Cardiac septum (tissue), 1 donor: ENCODE measurements at regions not wholly inside any gene's neighbourhood (a gene's known extent, or its start where the extent isn't known, plus 50 kb on each side); places are given as distances from the start of the nearest gene placed in this dataset.

ENCODE experiments used
- DNase-seq: peaks from one replicate; pipeline ENCODE4 v3.0.0-alpha.2; 2020; ENCODE audit warnings: low spot score
- intact Hi-C: fragments of 100-400 bp; cut with DNase I; formaldehyde crosslinking; loops from one replicate; pipeline ENCODE4 v1.14.0; 2022
- donor health status: DM: no; HTN: no; CAD: no.

DNA sequence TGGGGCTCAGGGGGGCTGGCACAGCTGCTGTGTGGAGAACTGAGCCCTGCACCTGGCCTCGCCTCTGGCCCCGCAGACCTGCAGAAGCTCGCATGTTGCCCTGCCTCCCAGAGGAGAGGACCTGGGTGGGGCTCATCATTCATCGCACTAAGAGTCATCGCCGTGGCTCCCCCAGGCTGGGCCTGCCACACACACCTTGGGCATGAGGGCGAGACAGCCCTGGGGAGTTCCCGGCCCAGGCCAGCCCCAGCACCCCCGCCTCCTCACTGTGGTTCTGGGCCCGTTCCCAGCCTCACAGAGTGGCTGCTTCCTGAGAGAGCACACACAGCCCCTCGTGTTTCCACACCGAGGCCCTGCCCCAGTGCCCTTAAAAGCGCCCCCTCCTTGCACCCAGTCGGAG is 694.6 kb downstream of the TBC1D22A start:
- no peak for DNase-seq
- intact Hi-C loops = no loop called here

GRCh38 chr22:47456031-47456430 is 693.6 kb downstream of the TBC1D22A start:
- intact Hi-C loops = no loop called here

GRCh38 chr22:47453049-47453448 is 690.6 kb downstream of the TBC1D22A start:
- intact Hi-C loops = no loop called here
- no peak for DNase-seq

More at GRCh38 chr22:47456031-47456430, 693.6 kb downstream of the TBC1D22A start:
- DNase-seq = no peak

GRCh38 chr22:47452184-47452583 is 689.7 kb downstream of the TBC1D22A start:
- DNase-seq = no peak
- intact Hi-C loops = no loop called here

DNA sequence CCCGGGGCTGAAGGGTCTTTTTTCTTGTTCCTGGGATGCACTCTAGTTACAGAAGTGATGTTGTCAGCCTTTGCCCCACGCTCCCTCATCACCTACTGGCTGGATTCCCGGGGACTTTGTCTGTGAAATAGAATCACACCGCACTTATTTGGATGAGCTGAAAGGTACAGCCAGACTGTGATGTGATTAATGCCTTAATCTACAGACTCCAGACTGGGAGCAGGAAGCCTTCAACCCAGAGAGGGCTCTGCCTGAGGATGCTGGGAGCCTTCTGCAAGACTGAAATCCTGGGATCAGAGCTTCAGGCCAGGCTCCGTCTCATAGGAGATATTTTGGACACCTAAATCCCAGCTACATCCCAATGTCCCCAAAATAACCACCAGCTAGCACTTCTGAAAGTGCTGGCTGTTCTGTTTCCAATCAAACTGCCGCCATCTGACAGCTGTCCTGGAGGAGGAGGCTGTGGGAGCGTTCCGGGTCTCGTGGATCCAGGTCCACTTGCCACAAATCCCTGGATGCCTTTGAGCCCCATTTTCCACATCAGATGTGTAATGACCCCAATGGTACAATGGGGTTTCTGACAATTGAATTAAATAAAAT is 688.5 kb downstream of the TBC1D22A start:
- intact Hi-C loops = no loop called here
- no peak for DNase-seq

GRCh38 chr22:47449508-47450270 is 687.2 kb downstream of the TBC1D22A start:
- intact Hi-C loops = no loop called here
- DNase-seq = no peak

GRCh38 chr22:47448231-47449223 is 686.1 kb downstream of the TBC1D22A start:
- intact Hi-C loops = no loop called here
- no peak for DNase-seq

GRCh38 chr22:47446821-47447810 is 684.7 kb downstream of the TBC1D22A start:
- no peak for DNase-seq
- intact Hi-C loops = no loop called here

DNA sequence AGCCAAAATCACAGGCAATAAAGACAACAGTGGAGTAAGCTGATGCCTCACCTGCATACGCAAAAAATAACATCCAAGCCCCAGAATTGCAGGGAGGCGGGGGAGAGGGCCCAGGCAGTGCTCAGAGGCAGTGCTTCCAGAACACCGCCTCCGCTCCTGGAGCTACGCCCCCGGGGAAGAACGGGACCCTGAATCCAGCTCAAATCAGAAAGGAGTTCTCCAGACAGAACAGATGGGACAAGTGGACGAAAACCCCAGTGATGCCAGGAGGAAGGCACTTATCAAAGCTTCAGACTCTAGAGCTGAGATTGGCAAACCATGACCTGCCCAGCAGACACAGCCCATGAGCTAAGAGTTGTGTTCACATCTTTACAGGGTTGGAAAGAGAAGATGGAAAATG is 683.9 kb downstream of the TBC1D22A start:
- DNase-seq = no peak

GRCh38 chr22:47445716-47446290 is 683.4 kb downstream of the TBC1D22A start:
- intact Hi-C loops = no loop called here
- no peak for DNase-seq

More for the DNA sequence above, 683.9 kb downstream of the TBC1D22A start:
- intact Hi-C loops = no loop called here

DNA sequence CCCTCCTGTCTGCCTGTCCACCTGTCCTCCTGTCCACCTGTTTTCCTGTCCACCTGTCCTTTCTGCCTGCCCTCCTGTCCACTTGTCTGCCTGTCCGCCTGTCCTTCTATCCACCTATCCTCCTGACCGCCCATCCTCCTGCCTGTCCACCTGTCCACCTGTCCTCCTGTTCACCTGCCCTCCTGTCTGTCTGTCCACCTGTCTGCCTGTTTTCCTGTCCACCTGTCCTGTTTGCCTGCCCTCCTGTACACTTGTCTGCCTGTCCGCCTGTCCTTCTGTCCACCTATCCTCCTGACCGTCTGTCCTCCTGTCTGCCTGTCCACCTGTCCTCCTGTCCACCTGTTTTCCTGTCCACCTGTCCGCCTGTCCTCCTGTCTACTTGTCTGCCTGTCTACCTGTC is 682.8 kb downstream of the TBC1D22A start:
- intact Hi-C loops = no loop called here
- no peak for DNase-seq

DNA sequence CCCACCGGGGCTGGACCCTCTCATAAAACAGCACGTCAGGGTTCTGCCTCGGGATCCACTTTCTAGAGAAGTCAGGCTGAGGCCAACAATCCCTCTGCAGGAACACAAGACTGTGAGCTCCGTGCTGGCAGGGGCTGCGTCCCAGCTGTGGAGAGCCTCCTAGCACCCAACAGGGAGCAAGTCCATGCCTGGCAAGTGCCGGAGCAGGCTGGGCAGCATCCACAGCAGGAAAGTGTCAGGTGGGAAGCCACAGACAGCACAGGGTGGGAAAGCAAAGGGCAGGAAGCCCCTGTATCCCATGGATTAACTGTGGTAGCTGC is 682.3 kb downstream of the TBC1D22A start:
- intact Hi-C loops = no loop called here

DNA sequence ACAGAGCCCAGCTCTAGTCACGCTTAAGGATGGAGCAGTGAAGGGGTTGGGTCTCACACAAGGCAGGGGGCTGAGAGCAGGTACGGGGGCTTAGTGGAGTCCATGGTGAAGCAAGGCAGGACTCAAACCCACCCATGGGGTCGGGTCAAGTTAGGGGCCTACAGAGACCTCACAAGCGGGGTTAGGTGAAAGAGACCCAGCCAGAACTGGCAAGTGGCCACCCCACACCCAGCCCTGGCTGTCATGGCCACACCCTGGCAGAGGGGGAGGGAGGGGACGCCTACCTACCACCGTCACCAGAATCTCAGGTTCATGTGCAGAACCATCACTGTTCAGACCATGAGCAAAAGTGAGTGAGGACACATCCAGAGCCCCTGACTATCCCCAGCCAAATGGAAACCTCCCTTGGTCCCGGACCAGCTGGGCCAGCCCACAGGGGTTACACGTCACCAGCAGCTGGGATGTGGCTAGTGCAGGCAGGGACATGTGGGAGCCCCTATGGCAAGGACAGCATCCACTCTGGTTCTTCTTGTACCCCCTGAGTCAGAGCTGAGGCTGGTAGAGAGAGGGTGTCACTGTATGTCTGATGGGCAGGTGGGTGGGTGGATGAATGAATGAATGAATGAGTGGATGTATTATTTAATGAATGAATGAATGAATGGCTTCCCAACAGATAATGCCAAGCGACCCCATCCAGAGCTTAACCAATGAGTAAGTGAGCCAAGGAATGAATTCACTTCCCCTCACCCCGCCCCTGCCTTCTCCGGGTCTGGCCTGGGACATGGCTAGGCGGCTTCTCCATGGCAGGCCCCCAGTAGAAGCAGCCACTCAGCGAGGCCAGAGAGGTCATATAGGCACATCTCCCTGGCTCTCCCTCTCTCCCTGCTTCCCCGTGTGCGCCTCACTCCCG is 681.6 kb downstream of the TBC1D22A start:
- intact Hi-C loops = no loop called here
- no peak for DNase-seq

More for the DNA sequence above, 682.3 kb downstream of the TBC1D22A start:
- no peak for DNase-seq

DNA sequence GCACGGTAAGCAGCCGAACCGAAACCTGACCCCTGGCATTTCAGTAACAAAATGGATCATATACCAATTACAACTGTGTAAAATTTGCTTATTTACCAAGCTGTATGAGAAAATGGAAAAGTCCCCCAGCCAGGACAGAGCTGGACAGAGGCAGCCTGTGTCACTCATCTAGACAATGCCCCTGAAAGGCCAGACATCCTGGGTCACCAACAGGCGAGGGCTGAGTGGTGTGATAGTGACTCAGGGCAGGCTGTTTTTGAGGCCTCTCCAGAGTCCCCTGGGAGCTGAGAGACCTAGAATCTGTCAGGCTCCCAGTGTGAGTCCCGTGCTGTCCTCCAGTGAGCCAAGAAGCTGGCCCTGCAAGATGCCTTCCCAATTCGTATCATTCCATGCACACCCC is 680.4 kb downstream of the TBC1D22A start:
- no peak for DNase-seq
- intact Hi-C loops = no loop called here

GRCh38 chr22:47439643-47440265 is 677.3 kb downstream of the TBC1D22A start:
- intact Hi-C loops = no loop called here
- no peak for DNase-seq

- DNase-seq = no peak
- intact Hi-C loops = no loop called here
These were observed 675.2 kb downstream of the TBC1D22A start for GRCh38 chr22:47437636-47438035.

- intact Hi-C loops = no loop called here
These were observed 674.7 kb downstream of the TBC1D22A start for GRCh38 chr22:47437110-47437509.

More at GRCh38 chr22:47437110-47437509, 674.7 kb downstream of the TBC1D22A start:
- no peak for DNase-seq
